SU-DHL-6 (cell line): ENCODE measurements at regions not wholly inside any gene's neighbourhood (a gene's known extent, or its start where the extent isn't known, plus 50 kb on each side); places are given as distances from the start of the nearest gene placed in this dataset.

Source experiments
- H2AFZ ChIP-seq: fragments of 200-600 bp; sonication (generic); 2 replicates; pipeline ENCODE4 v1.6.1; 2014; ENCODE audit warnings: low read depth, mild to moderate bottlenecking, moderate library complexity, mixed read lengths, antibody characterized with exemption, low read length; ENCODE audit not compliant: severe bottlenecking
- H3F3A ChIP-seq: fragments of 200-600 bp; shearing (Covaris generic); 2 replicates; pipeline ENCODE4 v1.6.0; 2016; ENCODE audit warnings: antibody characterized with exemption, mild to moderate bottlenecking; ENCODE audit not compliant: insufficient read depth
- H3K27ac ChIP-seq: fragments of 200-600 bp; sonication (generic); 2 replicates; pipeline ENCODE4 v1.5.1; 2016; ENCODE audit warnings: low read depth, mild to moderate bottlenecking, low read length, moderate library complexity, mixed read lengths
- H3K27me3 ChIP-seq: fragments of 200-600 bp; sonication (generic), shearing (Covaris generic); 2 replicates; pipeline ENCODE4 v1.6.0; 2014; ENCODE audit warnings: mild to moderate bottlenecking, low read length
- H3K36me3 ChIP-seq: fragments of 200-600 bp; sonication (generic); 2 replicates; pipeline ENCODE4 v1.6.1; 2014; ENCODE audit warnings: mild to moderate bottlenecking, low read length, mixed read lengths
- H3K4me2 ChIP-seq: fragments of 300-600, 200-600 bp; shearing (Covaris generic), sonication (generic); 2 replicates; pipeline ENCODE4 v1.6.0; 2014; ENCODE audit warnings: low read length, low read depth, mild to moderate bottlenecking; ENCODE audit not compliant: poor library complexity, severe bottlenecking
- H3K4me3 ChIP-seq: fragments of 200-600 bp; sonication (generic); 2 replicates; pipeline ENCODE4 v1.5.1; 2014; ENCODE audit warnings: antibody characterized with exemption, low read length, mild to moderate bottlenecking, mixed read lengths; ENCODE audit not compliant: insufficient read depth, poor library complexity, severe bottlenecking
- H3K79me2 ChIP-seq: fragments of 200-600 bp; sonication (generic); 2 replicates; pipeline ENCODE4 v1.6.1; 2014; ENCODE audit warnings: mild to moderate bottlenecking, low read length, moderate library complexity; ENCODE audit not compliant: insufficient read depth
- H3K9ac ChIP-seq: fragments of 200-600 bp; sonication (generic); 2 replicates; pipeline ENCODE4 v1.7.0; 2014; ENCODE audit warnings: mild to moderate bottlenecking, low read length
- H3K9me2 ChIP-seq: fragments of 200-600 bp; sonication (generic); replicated peaks from 2 replicates; pipeline ENCODE4 v1.6.1; 2014; ENCODE audit warnings: low read length; ENCODE audit not compliant: insufficient read depth
- H3K9me3 ChIP-seq: fragments of 200-600 bp; sonication (generic); 2 replicates; pipeline ENCODE4 v1.6.1; 2014; ENCODE audit warnings: low read length, mixed read lengths; ENCODE audit not compliant: insufficient read depth
- H4K20me1 ChIP-seq: fragments of 200-600 bp; sonication (generic); 2 replicates; pipeline ENCODE4 v1.6.1; 2014; ENCODE audit warnings: low read depth, mild to moderate bottlenecking, antibody characterized with exemption, low read length, moderate library complexity, mixed read lengths
- CTCF ChIP-seq: fragments of 200-600 bp; sonication (generic); IDR thresholded peaks from one replicate; pipeline ENCODE4 v1.5.1; 2017; ENCODE audit warnings: antibody characterized with exemption, mild to moderate bottlenecking, low read length, moderate library complexity; ENCODE audit not compliant: insufficient read depth, poor library complexity, severe bottlenecking
- EZH2phosphoT487 ChIP-seq: fragments of 200-600 bp; sonication (generic), shearing (Covaris generic); conservative IDR thresholded peaks from 2 replicates; pipeline ENCODE4 v1.6.1; 2018; ENCODE audit warnings: mild to moderate bottlenecking, antibody characterized with exemption, low read length, moderate library complexity, mixed read lengths

- H3K9me3 ChIP-seq: no peaks in the 10 kb centered on the region
- H3K4me2 ChIP-seq: no peak overlapping the region
- H3F3A ChIP-seq: no peaks in the 10 kb centered on the region
- H3K79me2 ChIP-seq: no peaks in the 10 kb centered on the region
- H3K27me3 ChIP-seq: no peaks in the 10 kb centered on the region
- no peaks in the 10 kb centered on the region for H3K9me2 ChIP-seq
- H2AFZ ChIP-seq: no peak overlapping the region
- no peaks in the 10 kb centered on the region for H3K36me3 ChIP-seq
- no peak overlapping the region for H3K27ac ChIP-seq
- TF ChIP-seq CTCF (no peak), EZH2phosphoT487 (no peak)
- H3K9ac ChIP-seq: no peak overlapping the region
- H3K4me3 ChIP-seq: no peak overlapping the region
- no peaks in the 10 kb centered on the region for H4K20me1 ChIP-seq
Measured at GRCh38 chr14:84751745-84752144, 778.2 kb upstream of the FLRT2 start.

GRCh38 chr14:84760489-84761126, 769.3 kb upstream of the FLRT2 start:
- no peak overlapping the region for H3K27ac ChIP-seq
- no peak overlapping the region for H2AFZ ChIP-seq
- no peaks in the 10 kb centered on the region for H3F3A ChIP-seq
- no peaks in the 10 kb centered on the region for H3K36me3 ChIP-seq
- H3K9me2 ChIP-seq: no peaks in the 10 kb centered on the region
- H3K4me2 ChIP-seq: no peak overlapping the region
- no peak overlapping the region for H3K9ac ChIP-seq
- H3K4me3 ChIP-seq: no peak overlapping the region
- H3K27me3 ChIP-seq: no peaks in the 10 kb centered on the region
- no peaks in the 10 kb centered on the region for H3K79me2 ChIP-seq
- no peaks in the 10 kb centered on the region for H3K9me3 ChIP-seq
- TF ChIP-seq EZH2phosphoT487 (no peak), CTCF (no peak)
- no peaks in the 10 kb centered on the region for H4K20me1 ChIP-seq

- Histone ChIP-seq H3K36me3 (no peaks in the 10 kb centered on the region), H3K79me2 (no peaks in the 10 kb centered on the region), H3K9me2 (no peaks in the 10 kb centered on the region), H3K4me2 (no peak overlapping the region), H3K27me3 (no peaks in the 10 kb centered on the region), H3K9me3 (no peaks in the 10 kb centered on the region), H3K9ac (no peak overlapping the region), H4K20me1 (no peaks in the 10 kb centered on the region), H2AFZ (no peak overlapping the region), H3F3A (no peaks in the 10 kb centered on the region), H3K27ac (no peak overlapping the region), H3K4me3 (no peak overlapping the region)
- TF ChIP-seq CTCF: no peak
Measured at GRCh38 chr14:84767434-84767833, 762.5 kb upstream of the FLRT2 start.
